ENCODE measurements at regions not wholly inside any gene's neighbourhood (a gene's known extent, or its start where the extent isn't known, plus 50 kb on each side); places are given as distances from the start of the nearest gene placed in this dataset.

DNA sequence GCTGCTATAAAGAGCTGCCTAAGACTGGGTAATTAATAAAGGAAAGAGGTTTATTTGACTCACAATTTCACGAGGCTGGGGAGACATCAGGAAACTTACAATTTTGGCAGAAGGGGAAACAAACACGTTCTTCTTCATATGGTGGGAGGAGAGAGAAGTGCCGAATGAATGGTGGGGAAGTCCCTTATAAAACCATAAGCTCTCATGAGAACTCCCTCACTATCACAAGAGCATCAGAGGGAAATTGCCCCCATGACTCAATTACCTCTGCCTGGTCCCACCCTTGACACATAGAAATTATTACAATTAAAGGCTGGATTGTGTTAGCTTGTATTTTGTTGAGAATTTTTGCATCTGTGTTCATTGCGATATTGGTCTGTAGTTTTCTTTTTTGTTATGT, 460.5 kb upstream of the RAB6C start:
- TF ChIP-seq, protein P1, sequence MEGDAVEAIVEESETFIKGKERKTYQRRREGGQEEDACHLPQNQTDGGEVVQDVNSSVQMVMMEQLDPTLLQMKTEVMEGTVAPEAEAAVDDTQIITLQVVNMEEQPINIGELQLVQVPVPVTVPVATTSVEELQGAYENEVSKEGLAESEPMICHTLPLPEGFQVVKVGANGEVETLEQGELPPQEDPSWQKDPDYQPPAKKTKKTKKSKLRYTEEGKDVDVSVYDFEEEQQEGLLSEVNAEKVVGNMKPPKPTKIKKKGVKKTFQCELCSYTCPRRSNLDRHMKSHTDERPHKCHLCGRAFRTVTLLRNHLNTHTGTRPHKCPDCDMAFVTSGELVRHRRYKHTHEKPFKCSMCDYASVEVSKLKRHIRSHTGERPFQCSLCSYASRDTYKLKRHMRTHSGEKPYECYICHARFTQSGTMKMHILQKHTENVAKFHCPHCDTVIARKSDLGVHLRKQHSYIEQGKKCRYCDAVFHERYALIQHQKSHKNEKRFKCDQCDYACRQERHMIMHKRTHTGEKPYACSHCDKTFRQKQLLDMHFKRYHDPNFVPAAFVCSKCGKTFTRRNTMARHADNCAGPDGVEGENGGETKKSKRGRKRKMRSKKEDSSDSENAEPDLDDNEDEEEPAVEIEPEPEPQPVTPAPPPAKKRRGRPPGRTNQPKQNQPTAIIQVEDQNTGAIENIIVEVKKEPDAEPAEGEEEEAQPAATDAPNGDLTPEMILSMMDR (IDR thresholded peaks at IDR 0.05 in 4 of 5, conservative IDR thresholded peaks at IDR 0.05 in 1 of 5) = no peak
- no peak for TF ChIP-seq POLR2A (IDR thresholded peaks at IDR 0.05)
